NK-92 treated with Interleukin-12 subunit alpha and Interleukin-12 subunit beta, amount 100 ng/mL, for 24 hours (cell line): ENCODE measurements at regions not wholly inside any gene's neighbourhood (a gene's known extent, or its start where the extent isn't known, plus 50 kb on each side); places are given as distances from the start of the nearest gene placed in this dataset.
"Not testable (repeated sequence)": the region's sequence is repeated elsewhere in the genome, so short reads cannot be mapped to it uniquely, and the experiment has no call there.

Experiments
- DNase-seq: peaks from one replicate; lab custom pipeline; 2025; lab: John Stamatoyannopoulos, UW

- DNase-seq, result no peak
Observed at GRCh38 chr6:4655196-4656025, 120.8 kb upstream of the CDYL start.

- no peak for DNase-seq
Observed at GRCh38 chr6:4653141-4653540, 123.1 kb upstream of the CDYL start.

GRCh38 chr6:4651831-4652467, 124.3 kb upstream of the CDYL start:
- no peak for DNase-seq

- DNase-seq, result no peak
Observed at GRCh38 chr6:4649728-4650127, 126.5 kb upstream of the CDYL start.

- DNase-seq, result no peak
Observed at GRCh38 chr6:4647414-4648365, 128.5 kb upstream of the CDYL start.

- no peak for DNase-seq
Observed at GRCh38 chr6:4645713-4646360, 130.4 kb upstream of the CDYL start.

GRCh38 chr6:4644996-4645395, 131.2 kb upstream of the CDYL start:
- no peak for DNase-seq

GRCh38 chr6:4641461-4641860, 134.7 kb upstream of the CDYL start:
- DNase-seq, result no peak

GRCh38 chr6:4640139-4640538, 136.1 kb upstream of the CDYL start:
- DNase-seq, result no peak

GRCh38 chr6:4638641-4639040, 137.6 kb upstream of the CDYL start:
- DNase-seq, result no peak

GRCh38 chr6:4637691-4638433, 138.3 kb upstream of the CDYL start:
- peak; percentile 23 for DNase-seq

- DNase-seq, result no peak
Observed at GRCh38 chr6:4636881-4637224, 139.4 kb upstream of the CDYL start.

- DNase-seq, result no peak
Observed at GRCh38 chr6:4636191-4636880, 139.9 kb upstream of the CDYL start.

- DNase-seq, result no peak
Observed at GRCh38 chr6:4635666-4636065, 140.5 kb upstream of the CDYL start.

GRCh38 chr6:4632421-4632820, 143.8 kb upstream of the CDYL start:
- DNase-seq, result no peak

- not testable (repeated sequence) for DNase-seq
Observed at GRCh38 chr6:4629789-4630188, 146.4 kb upstream of the CDYL start.

- DNase-seq, result no peak
Observed at GRCh38 chr6:4625557-4625956, 150.6 kb upstream of the CDYL start.

- DNase-seq, result no peak
Observed at GRCh38 chr6:4624726-4625125, 151.5 kb upstream of the CDYL start.

GRCh38 chr6:4620284-4621151, 155.7 kb upstream of the CDYL start:
- DNase-seq, result no peak

- DNase-seq, result no peak
Observed at GRCh38 chr6:4616311-4616710, 159.9 kb upstream of the CDYL start.
